Endothelial cell (in vitro differentiated cells): ENCODE measurements at regions not wholly inside any gene's neighbourhood (a gene's known extent, or its start where the extent isn't known, plus 50 kb on each side); places are given as distances from the start of the nearest gene placed in this dataset.

Source experiments
- DNase-seq: peaks from one replicate; pipeline ENCODE4 v3.0.0; 2021; ENCODE audit warnings: low spot score
- H3K27ac Mint-ChIP-seq: one replicate; pipeline ENCODE4 v1.8.0; 2021; ENCODE audit warnings: mixed read lengths, inconsistent platforms; ENCODE audit not compliant: unreplicated experiment
- H3K27me3 Mint-ChIP-seq: one replicate; pipeline ENCODE4 v1.8.0; 2021; ENCODE audit warnings: mild to moderate bottlenecking, moderate library complexity, mixed read lengths, inconsistent platforms; ENCODE audit not compliant: unreplicated experiment
- H3K36me3 Mint-ChIP-seq: one replicate; pipeline ENCODE4 v1.8.0; 2021; ENCODE audit warnings: mild to moderate bottlenecking, low read depth, mixed read lengths, inconsistent platforms; ENCODE audit not compliant: unreplicated experiment
- H3K4me1 Mint-ChIP-seq: one replicate; pipeline ENCODE4 v1.8.0; 2021; ENCODE audit warnings: mild to moderate bottlenecking, mixed read lengths, inconsistent platforms; ENCODE audit not compliant: unreplicated experiment
- H3K4me3 Mint-ChIP-seq: one replicate; pipeline ENCODE4 v1.8.0; 2021; ENCODE audit warnings: mild to moderate bottlenecking, mixed read lengths, inconsistent platforms; ENCODE audit not compliant: unreplicated experiment
- H3K9me3 Mint-ChIP-seq: one replicate; pipeline ENCODE4 v1.8.0; 2021; ENCODE audit warnings: mixed read lengths, inconsistent platforms; ENCODE audit not compliant: unreplicated experiment
- CTCF ChIP-seq: fragments of 200-600 bp; sonication (generic); IDR thresholded peaks from one replicate; pipeline ENCODE4 v1.5.0; 2021; ENCODE audit warnings: antibody characterized with exemption; ENCODE audit not compliant: unreplicated experiment

GRCh38 chr4:137124278-137124932 lies 407.9 kb downstream of the PCDH18 start:
- Mint-ChIP-seq H3K4me1 (no peaks in the 10 kb centered on the region), H3K4me3 (no peak overlapping the region), H3K27ac (no peak overlapping the region), H3K9me3 (no peaks in the 10 kb centered on the region), H3K27me3 (peaks cover 2% of the 10 kb centered on the region), H3K36me3 (no peaks in the 10 kb centered on the region)
- no peak for DNase-seq
- TF ChIP-seq CTCF = peak; percentile 22

GRCh38 chr4:137122876-137123275 lies 409.4 kb downstream of the PCDH18 start:
- Mint-ChIP-seq H3K4me3 (no peak overlapping the region), H3K9me3 (no peaks in the 10 kb centered on the region)
- no peak for DNase-seq

GRCh38 chr4:137116144-137116543 lies 416.1 kb downstream of the PCDH18 start:
- Mint-ChIP-seq H3K27me3 (no peaks in the 10 kb centered on the region), H3K4me3 (no peak overlapping the region), H3K9me3 (no peaks in the 10 kb centered on the region), H3K4me1 (no peaks in the 10 kb centered on the region), H3K27ac (no peak overlapping the region), H3K36me3 (no peaks in the 10 kb centered on the region)
- no peak for TF ChIP-seq CTCF
- no peak for DNase-seq

More at GRCh38 chr4:137122876-137123275, 409.4 kb downstream of the PCDH18 start:
- no peak for TF ChIP-seq CTCF
- Mint-ChIP-seq H3K27ac (no peak overlapping the region), H3K36me3 (no peaks in the 10 kb centered on the region), H3K27me3 (peaks cover 2% of the 10 kb centered on the region), H3K4me1 (no peaks in the 10 kb centered on the region)

GRCh38 chr4:137106733-137107132 lies 425.6 kb downstream of the PCDH18 start:
- no peaks in the 10 kb centered on the region for H3K36me3 Mint-ChIP-seq
- TF ChIP-seq CTCF = no peak
- H3K4me3 Mint-ChIP-seq = no peak overlapping the region
- H3K9me3 Mint-ChIP-seq = no peaks in the 10 kb centered on the region
- no peaks in the 10 kb centered on the region for H3K4me1 Mint-ChIP-seq
- H3K27me3 Mint-ChIP-seq = no peaks in the 10 kb centered on the region
- DNase-seq = no peak
- H3K27ac Mint-ChIP-seq = no peak overlapping the region

GRCh38 chr4:137106287-137106686 lies 426.0 kb downstream of the PCDH18 start:
- no peak for TF ChIP-seq CTCF
- H3K36me3 Mint-ChIP-seq = no peaks in the 10 kb centered on the region
- H3K4me3 Mint-ChIP-seq = no peak overlapping the region

More at GRCh38 chr4:137106287-137106686, 426.0 kb downstream of the PCDH18 start:
- no peaks in the 10 kb centered on the region for H3K9me3 Mint-ChIP-seq
- H3K4me1 Mint-ChIP-seq = no peaks in the 10 kb centered on the region
- no peaks in the 10 kb centered on the region for H3K27me3 Mint-ChIP-seq
- DNase-seq = no peak
- no peak overlapping the region for H3K27ac Mint-ChIP-seq
